H1 (cell line): ENCODE measurements at regions not wholly inside any gene's neighbourhood (a gene's known extent, or its start where the extent isn't known, plus 50 kb on each side); places are given as distances from the start of the nearest gene placed in this dataset.

Experiments used
- ATF3 ChIP-seq: IDR thresholded peaks from 2 replicates; pipeline ENCODE4 v1.6.1; 2011; ENCODE audit warnings: low read depth, mild to moderate bottlenecking, low read length; ENCODE audit not compliant: insufficient read depth
- BRCA1 ChIP-seq: IDR thresholded peaks from 2 replicates; pipeline ENCODE4 v1.6.1; 2012; ENCODE audit warnings: low read depth, low read length, improper control_type of control experiment
- CEBPB ChIP-seq: IDR thresholded peaks from 2 replicates; pipeline ENCODE4 v1.6.1; 2012; ENCODE audit warnings: low read depth, low read length
- CHD2 ChIP-seq: IDR thresholded peaks from 2 replicates; pipeline ENCODE4 v1.6.1; 2012; ENCODE audit warnings: low read length, improper control_type of control experiment
- CTBP2 ChIP-seq: IDR thresholded peaks from 2 replicates; pipeline ENCODE4 v1.7.0; 2011; ENCODE audit warnings: borderline replicate concordance, mild to moderate bottlenecking, moderate library complexity, mixed read lengths, low read length; ENCODE audit not compliant: insufficient read depth, insufficient read length
- EGR1 ChIP-seq: IDR thresholded peaks from 2 replicates; pipeline ENCODE4 v1.6.1; 2011; ENCODE audit warnings: low read depth, low read length, borderline replicate concordance
- GTF2F1 ChIP-seq: IDR thresholded peaks from 2 replicates; pipeline ENCODE4 v1.6.1; 2012; ENCODE audit warnings: low read depth, low read length, improper control_type of control experiment, borderline replicate concordance
- RBBP5 ChIP-seq: IDR thresholded peaks from 2 replicates; pipeline ENCODE4 v1.7.1; 2012; ENCODE audit warnings: low read depth, mild to moderate bottlenecking, inconsistent platforms, low read length, moderate library complexity, borderline replicate concordance
- SIN3A ChIP-seq, 2 experiments: IDR thresholded peaks in 1 of 2; conservative IDR thresholded peaks in 1 of 2; 2 replicates each; pipeline ENCODE4 v1.6.1; 2011 to 2012; ENCODE audit warnings: low read length in 2 of 2, improper control_type of control experiment in 1 of 2, low read depth in 1 of 2, mild to moderate bottlenecking in 1 of 2
- SRF ChIP-seq: IDR thresholded peaks from 2 replicates; pipeline ENCODE4 v1.6.1; 2011; ENCODE audit warnings: mild to moderate bottlenecking, low read depth, low read length, moderate library complexity

GRCh38 chr16:76818606-76819181, 372.3 kb upstream of the MON1B start (continued):
- no peak for TF ChIP-seq GTF2F1
- no peak for TF ChIP-seq RBBP5
- no peak for TF ChIP-seq CHD2
- TF ChIP-seq SIN3A (conservative IDR thresholded peaks at IDR 0.05 in 1 of 2, IDR thresholded peaks at IDR 0.05 in 1 of 2; ENCODE audit: low read depth in 1 of 2, low read length in 2 of 2), result no peak
- TF ChIP-seq BRCA1, result no peak
- TF ChIP-seq CEBPB, result no peak
- no peak for TF ChIP-seq SRF
- no peak for TF ChIP-seq CTBP2
- TF ChIP-seq ATF3, result no peak
- no peak for TF ChIP-seq EGR1
